GM12878 (cell line): ENCODE measurements at regions not wholly inside any gene's neighbourhood (a gene's known extent, or its start where the extent isn't known, plus 50 kb on each side); places are given as distances from the start of the nearest gene placed in this dataset.

Experiments used
- ATAC-seq: fragments of 200-7000 bp; cut with Tn5 transposase; 3 replicates; pipeline ENCODE4 v1.9.1; 2020; ENCODE audit warnings: mild to moderate bottlenecking, moderate library complexity
- BruUV-seq: library from RNA; stranded (reverse); fragments of 400-500 nt; replicated peaks from 2 replicates; lab custom pipeline; 2021; lab: Mats Ljungman, UMichigan
- CTCF ChIA-PET: fragments of 300-600 bp; sonication (Branson Sonifier 250); formaldehyde crosslinking; extraction: SDS; loops from one replicate; lab custom pipeline; 2021; ENCODE audit warnings: inconsistent platforms; lab: Yijun Ruan, JAX
- POLR2A ChIA-PET: fragments of 350-600 bp; formaldehyde crosslinking; extraction: SDS; loops from one replicate; lab custom pipeline; 2021; ENCODE audit warnings: inconsistent platforms; lab: Charles Lee
- RAD21 ChIA-PET: fragments of 300-600 bp; sonication (Branson Sonifier 250); formaldehyde crosslinking; loops from one replicate; lab custom pipeline; 2023; ENCODE audit warnings: antibody characterized with exemption; ENCODE audit not compliant: unreplicated experiment; lab: Charles Lee
- SMC1A ChIA-PET: fragments of 300-600 bp; sonication (Branson Sonifier 250); formaldehyde crosslinking; loops from one replicate; lab custom pipeline; 2023; ENCODE audit not compliant: unreplicated experiment, uncharacterized antibody; lab: Charles Lee
- DNase-seq: peaks from one replicate; pipeline ENCODE4 v3.0.0-alpha.2; 2011; ENCODE audit warnings: low read depth, low spot score
- FAIRE-seq: peaks from 3 replicates; lab custom pipeline; 2011; peaks lifted over from hg19 to GRCh38; lab: Jason Lieb, UNC
- H2AFZ ChIP-seq: 2 replicates; pipeline ENCODE4 v1.6.0; 2011; ENCODE audit warnings: low read depth, low read length, control low read depth; ENCODE audit not compliant: control insufficient read depth
- H3K27ac ChIP-seq: 2 replicates; pipeline ENCODE4 v1.5.1; 2011; ENCODE audit warnings: control low read depth; ENCODE audit not compliant: control insufficient read depth, insufficient read depth
- H3K27me3 ChIP-seq, 2 experiments: replicated peaks in 1 of 2; 2 replicates each; pipeline versions ENCODE4 v1.6.0 to v1.6.1; 2011; ENCODE audit warnings: low read length in 1 of 2; ENCODE audit not compliant: control insufficient read depth in 2 of 2, insufficient read depth in 2 of 2
- H3K36me3 ChIP-seq, 2 experiments: 2 replicates each; pipeline ENCODE4 v1.5.1; 2011; ENCODE audit warnings: low read length in 1 of 2; ENCODE audit not compliant: control insufficient read depth in 2 of 2, insufficient read depth in 2 of 2
- H3K4me1 ChIP-seq: 2 replicates; pipeline ENCODE4 v1.6.1; 2011; ENCODE audit warnings: mild to moderate bottlenecking, low read length, moderate library complexity, mixed read lengths; ENCODE audit not compliant: control insufficient read depth, insufficient read depth
- H3K4me2 ChIP-seq: 2 replicates; pipeline ENCODE4 v1.6.0; 2011; ENCODE audit warnings: control low read depth; ENCODE audit not compliant: control insufficient read depth, insufficient read depth
- H3K4me3 ChIP-seq: fragments of 200-600 bp; sonication (generic); 2 replicates; pipeline ENCODE4 v1.5.1; 2016
- H3K79me2 ChIP-seq: 2 replicates; pipeline ENCODE4 v1.6.0; 2011; ENCODE audit warnings: low read length; ENCODE audit not compliant: control insufficient read depth, insufficient read depth
- H3K9ac ChIP-seq: 2 replicates; pipeline ENCODE4 v1.8.0; 2011; ENCODE audit warnings: low read length, control low read depth, mixed read lengths; ENCODE audit not compliant: control insufficient read depth, insufficient read depth
- H3K9me3 ChIP-seq: replicated peaks from 3 replicates; pipeline ENCODE4 v1.5.1; 2011; ENCODE audit warnings: mild to moderate bottlenecking, low read length; ENCODE audit not compliant: control insufficient read depth, insufficient read depth
- H4K20me1 ChIP-seq: 2 replicates; pipeline ENCODE4 v1.6.0; 2011; ENCODE audit not compliant: control insufficient read depth, insufficient read depth
- ATF7 ChIP-seq: fragments of 450-650 bp; IDR thresholded peaks from 2 replicates; pipeline ENCODE4 v1.6.1; 2016; ENCODE audit warnings: low read depth, mild to moderate bottlenecking
- BACH1 ChIP-seq: fragments of 450-650 bp; IDR thresholded peaks from 2 replicates; pipeline ENCODE4 v1.6.1; 2017; ENCODE audit warnings: mild to moderate bottlenecking, borderline replicate concordance
- EED ChIP-seq: sonication (generic); IDR thresholded peaks from 2 replicates; pipeline ENCODE4 v1.6.1; 2016; ENCODE audit warnings: antibody characterized with exemption, low read depth
- HDAC2 ChIP-seq: fragments of 200-600 bp; sonication (generic); IDR thresholded peaks from 2 replicates; pipeline ENCODE4 v1.6.1; 2017
- JUNB ChIP-seq: IDR thresholded peaks from 2 replicates; pipeline ENCODE4 v1.6.1; 2016; ENCODE audit warnings: antibody characterized with exemption, mild to moderate bottlenecking
- MEF2A ChIP-seq: IDR thresholded peaks from 2 replicates; pipeline ENCODE4 v1.6.1; 2011; ENCODE audit warnings: low read depth, mild to moderate bottlenecking, low read length, moderate library complexity; ENCODE audit not compliant: insufficient read depth
- NRF1 ChIP-seq: conservative IDR thresholded peaks from 2 replicates; pipeline ENCODE4 v1.6.1; 2011; ENCODE audit warnings: mild to moderate bottlenecking, low read depth, low read length, improper control_type of control experiment
- SMC3 ChIP-seq: IDR thresholded peaks from 2 replicates; pipeline ENCODE4 v1.6.1; 2011; ENCODE audit warnings: low read length, improper control_type of control experiment, borderline replicate concordance
- TAF1 ChIP-seq: IDR thresholded peaks from 2 replicates; pipeline ENCODE4 v1.6.1; 2011; ENCODE audit warnings: mild to moderate bottlenecking, low read depth, low read length, borderline replicate concordance
- ZNF207 ChIP-seq: fragments of 450-650 bp; IDR thresholded peaks from 2 replicates; pipeline ENCODE4 v1.6.1; 2014; ENCODE audit warnings: antibody characterized with exemption, mild to moderate bottlenecking, borderline replicate concordance
- ZNF217 ChIP-seq: fragments of 450-650 bp; IDR thresholded peaks from 2 replicates; pipeline ENCODE4 v1.6.1; 2017; ENCODE audit warnings: antibody characterized with exemption, mild to moderate bottlenecking
- ZNF24 ChIP-seq: fragments of 450-650 bp; IDR thresholded peaks from 2 replicates; pipeline ENCODE4 v1.6.1; 2017; ENCODE audit warnings: antibody characterized with exemption, mild to moderate bottlenecking
- ZZZ3 ChIP-seq: IDR thresholded peaks from 2 replicates; pipeline ENCODE4 v1.6.1; 2011; ENCODE audit warnings: low read depth; ENCODE audit not compliant: control insufficient read depth, insufficient read length
- WGBS: methylation state at CpG from one replicate; pipeline ENCODE4 v1.1.6; 2016; ENCODE audit warnings: low lambda C conversion rate; ENCODE audit not compliant: insufficient replicate concordance, insufficient coverage; ENCODE audit errors: missing lambda C conversion rate; 5-methylcytosine and 5-hydroxymethylcytosine counted together
- in situ Hi-C: fragments of 300-500 bp; cut with MboI; formaldehyde crosslinking; loops from 9 replicates; pipeline ENCODE4 v1.14.3; 2018; ENCODE audit warnings: mixed read lengths
- intact Hi-C: fragments of 100-400 bp; cut with micrococcal nuclease; formaldehyde crosslinking; loops from one replicate; pipeline ENCODE4 v1.14.2; 2022; ENCODE audit not compliant: unreplicated experiment
- TF ChIP-seq, protein P1 (sequence below): fragments of 450-650 bp; IDR thresholded peaks from 2 replicates; pipeline ENCODE4 v1.6.1; 2018; ENCODE audit warnings: borderline replicate concordance, mild to moderate bottlenecking; ENCODE audit not compliant: partially characterized antibody
- TF ChIP-seq, protein P2 (sequence below): IDR thresholded peaks from 2 replicates; pipeline ENCODE4 v1.6.1; 2012; ENCODE audit warnings: low read depth, low read length, improper control_type of control experiment
- TF ChIP-seq, protein P3 (sequence below): fragments of 150-350 bp; IDR thresholded peaks from 2 replicates; pipeline ENCODE4 v1.6.1; 2014; ENCODE audit warnings: mild to moderate bottlenecking, low read depth, low read length
- TF ChIP-seq, protein P4 (sequence below): IDR thresholded peaks from 2 replicates; pipeline ENCODE4 v1.6.1; 2011; ENCODE audit warnings: low read depth, mild to moderate bottlenecking, low read length, moderate library complexity, borderline replicate concordance; ENCODE audit errors: extremely low read depth

DNA sequence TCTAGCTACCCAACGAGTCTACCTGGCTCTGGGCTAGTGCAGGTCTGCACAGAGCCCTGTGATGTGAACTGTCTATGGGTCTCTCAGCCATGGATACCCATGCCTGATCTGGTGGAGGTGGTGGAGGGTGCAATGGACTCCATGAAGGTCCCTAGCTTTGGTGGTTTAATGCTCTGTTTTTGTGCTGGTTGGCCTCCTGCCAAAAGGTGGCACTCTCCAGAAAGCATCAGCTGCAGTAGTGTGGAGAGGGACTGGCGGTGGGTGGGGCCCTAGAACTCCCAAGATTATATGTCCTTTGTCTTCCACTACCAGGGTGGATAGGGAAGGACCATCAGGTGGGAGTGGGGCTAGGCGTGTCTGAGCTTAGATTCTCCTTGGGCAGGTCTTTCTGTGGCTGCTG lies 290.1 kb downstream of the AGTPBP1 start:
- DNase-seq: no peak
- Histone ChIP-seq H3K36me3 (no peaks in the 10 kb centered on the region), H3K4me1 (no peaks in the 10 kb centered on the region), H3K4me2 (no peak overlapping the region), H3K4me3 (no peak overlapping the region), H3K27me3 (no peaks in the 10 kb centered on the region), H4K20me1 (no peaks in the 10 kb centered on the region), H3K9me3 (no peaks in the 10 kb centered on the region), H2AFZ (no peak overlapping the region), H3K79me2 (no peaks in the 10 kb centered on the region), H3K27ac (no peak overlapping the region), H3K9ac (no peak overlapping the region)
- RAD21 ChIA-PET: no interaction called here
- no peak for FAIRE-seq
- TF ChIP-seq BACH1 (no peak), ATF7 (no peak), ZNF217 (no peak), SMC3 (no peak), TAF1 (no peak), HDAC2 (no peak), ZNF207 (no peak), JUNB (no peak), MEF2A (no peak), EED (no peak), NRF1 (no peak), ZNF24 (no peak), ZZZ3 (no peak)
- TF ChIP-seq, protein P1, sequence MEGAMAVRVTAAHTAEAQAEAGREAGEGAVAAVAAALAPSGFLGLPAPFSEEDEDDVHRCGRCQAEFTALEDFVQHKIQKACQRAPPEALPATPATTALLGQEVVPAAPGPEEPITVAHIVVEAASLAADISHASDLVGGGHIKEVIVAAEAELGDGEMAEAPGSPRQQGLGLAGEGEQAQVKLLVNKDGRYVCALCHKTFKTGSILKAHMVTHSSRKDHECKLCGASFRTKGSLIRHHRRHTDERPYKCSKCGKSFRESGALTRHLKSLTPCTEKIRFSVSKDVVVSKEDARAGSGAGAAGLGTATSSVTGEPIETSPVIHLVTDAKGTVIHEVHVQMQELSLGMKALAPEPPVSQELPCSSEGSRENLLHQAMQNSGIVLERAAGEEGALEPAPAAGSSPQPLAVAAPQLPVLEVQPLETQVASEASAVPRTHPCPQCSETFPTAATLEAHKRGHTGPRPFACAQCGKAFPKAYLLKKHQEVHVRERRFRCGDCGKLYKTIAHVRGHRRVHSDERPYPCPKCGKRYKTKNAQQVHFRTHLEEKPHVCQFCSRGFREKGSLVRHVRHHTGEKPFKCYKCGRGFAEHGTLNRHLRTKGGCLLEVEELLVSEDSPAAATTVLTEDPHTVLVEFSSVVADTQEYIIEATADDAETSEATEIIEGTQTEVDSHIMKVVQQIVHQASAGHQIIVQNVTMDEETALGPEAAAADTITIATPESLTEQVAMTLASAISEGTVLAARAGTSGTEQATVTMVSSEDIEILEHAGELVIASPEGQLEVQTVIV: no peak
- TF ChIP-seq, protein P2, sequence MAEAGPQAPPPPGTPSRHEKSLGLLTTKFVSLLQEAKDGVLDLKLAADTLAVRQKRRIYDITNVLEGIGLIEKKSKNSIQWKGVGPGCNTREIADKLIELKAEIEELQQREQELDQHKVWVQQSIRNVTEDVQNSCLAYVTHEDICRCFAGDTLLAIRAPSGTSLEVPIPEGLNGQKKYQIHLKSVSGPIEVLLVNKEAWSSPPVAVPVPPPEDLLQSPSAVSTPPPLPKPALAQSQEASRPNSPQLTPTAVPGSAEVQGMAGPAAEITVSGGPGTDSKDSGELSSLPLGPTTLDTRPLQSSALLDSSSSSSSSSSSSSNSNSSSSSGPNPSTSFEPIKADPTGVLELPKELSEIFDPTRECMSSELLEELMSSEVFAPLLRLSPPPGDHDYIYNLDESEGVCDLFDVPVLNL: no peak
- TF ChIP-seq, protein P3, sequence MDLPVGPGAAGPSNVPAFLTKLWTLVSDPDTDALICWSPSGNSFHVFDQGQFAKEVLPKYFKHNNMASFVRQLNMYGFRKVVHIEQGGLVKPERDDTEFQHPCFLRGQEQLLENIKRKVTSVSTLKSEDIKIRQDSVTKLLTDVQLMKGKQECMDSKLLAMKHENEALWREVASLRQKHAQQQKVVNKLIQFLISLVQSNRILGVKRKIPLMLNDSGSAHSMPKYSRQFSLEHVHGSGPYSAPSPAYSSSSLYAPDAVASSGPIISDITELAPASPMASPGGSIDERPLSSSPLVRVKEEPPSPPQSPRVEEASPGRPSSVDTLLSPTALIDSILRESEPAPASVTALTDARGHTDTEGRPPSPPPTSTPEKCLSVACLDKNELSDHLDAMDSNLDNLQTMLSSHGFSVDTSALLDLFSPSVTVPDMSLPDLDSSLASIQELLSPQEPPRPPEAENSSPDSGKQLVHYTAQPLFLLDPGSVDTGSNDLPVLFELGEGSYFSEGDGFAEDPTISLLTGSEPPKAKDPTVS: no peak
- TF ChIP-seq, protein P4, sequence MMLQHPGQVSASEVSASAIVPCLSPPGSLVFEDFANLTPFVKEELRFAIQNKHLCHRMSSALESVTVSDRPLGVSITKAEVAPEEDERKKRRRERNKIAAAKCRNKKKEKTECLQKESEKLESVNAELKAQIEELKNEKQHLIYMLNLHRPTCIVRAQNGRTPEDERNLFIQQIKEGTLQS: no peak
- POLR2A ChIA-PET: no interaction called here
- CTCF ChIA-PET: no interaction called here
- SMC1A ChIA-PET: no interaction called here
- no peak for ATAC-seq
- in situ Hi-C loops (no loop called here), intact Hi-C loops (no loop called here)
- 20% methylated on average over 3 of the region's 3 CpGs for WGBS
- no TSS peak for BruUV-seq
